NB4 (cell line): ENCODE measurements at regions not wholly inside any gene's neighbourhood (a gene's known extent, or its start where the extent isn't known, plus 50 kb on each side); places are given as distances from the start of the nearest gene placed in this dataset.

Source experiments
- MYC ChIP-seq: IDR thresholded peaks from 2 replicates; pipeline ENCODE4 v1.6.1; 2011; ENCODE audit warnings: low read depth, low read length
- POLR2A ChIP-seq: IDR thresholded peaks from 2 replicates; pipeline ENCODE4 v1.6.1; 2011; ENCODE audit warnings: mild to moderate bottlenecking; ENCODE audit not compliant: insufficient read length; ENCODE audit errors: extremely low read depth
- TF ChIP-seq, protein P1 (sequence below): IDR thresholded peaks from one replicate; pipeline ENCODE4 v1.5.1; 2012; ENCODE audit warnings: low read depth, low read length

DNA sequence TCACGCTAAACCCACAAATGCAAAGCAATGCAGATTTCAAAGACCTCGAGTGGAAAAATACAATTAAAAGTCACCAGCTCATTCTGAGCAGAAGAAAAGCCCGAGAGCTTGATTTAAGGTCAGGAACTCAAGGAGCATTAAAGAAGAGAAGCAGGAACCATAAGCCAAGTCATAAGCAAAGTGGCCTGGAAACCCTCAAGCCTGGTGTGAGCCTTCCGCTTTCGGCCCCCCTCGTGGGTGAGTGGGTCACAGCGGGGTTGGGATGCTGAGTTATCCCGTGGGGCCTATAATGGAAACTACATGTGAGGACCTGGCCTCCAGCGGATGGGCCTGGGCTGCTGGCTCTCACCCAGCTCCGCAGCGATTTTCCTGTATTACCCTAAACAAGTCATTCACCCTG is 504.3 kb downstream of the RAB28 start:
- TF ChIP-seq, protein P1, sequence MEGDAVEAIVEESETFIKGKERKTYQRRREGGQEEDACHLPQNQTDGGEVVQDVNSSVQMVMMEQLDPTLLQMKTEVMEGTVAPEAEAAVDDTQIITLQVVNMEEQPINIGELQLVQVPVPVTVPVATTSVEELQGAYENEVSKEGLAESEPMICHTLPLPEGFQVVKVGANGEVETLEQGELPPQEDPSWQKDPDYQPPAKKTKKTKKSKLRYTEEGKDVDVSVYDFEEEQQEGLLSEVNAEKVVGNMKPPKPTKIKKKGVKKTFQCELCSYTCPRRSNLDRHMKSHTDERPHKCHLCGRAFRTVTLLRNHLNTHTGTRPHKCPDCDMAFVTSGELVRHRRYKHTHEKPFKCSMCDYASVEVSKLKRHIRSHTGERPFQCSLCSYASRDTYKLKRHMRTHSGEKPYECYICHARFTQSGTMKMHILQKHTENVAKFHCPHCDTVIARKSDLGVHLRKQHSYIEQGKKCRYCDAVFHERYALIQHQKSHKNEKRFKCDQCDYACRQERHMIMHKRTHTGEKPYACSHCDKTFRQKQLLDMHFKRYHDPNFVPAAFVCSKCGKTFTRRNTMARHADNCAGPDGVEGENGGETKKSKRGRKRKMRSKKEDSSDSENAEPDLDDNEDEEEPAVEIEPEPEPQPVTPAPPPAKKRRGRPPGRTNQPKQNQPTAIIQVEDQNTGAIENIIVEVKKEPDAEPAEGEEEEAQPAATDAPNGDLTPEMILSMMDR = no peak
- TF ChIP-seq POLR2A (no peak), MYC (no peak)
